ENCODE measurements at regions not wholly inside any gene's neighbourhood (a gene's known extent, or its start where the extent isn't known, plus 50 kb on each side); places are given as distances from the start of the nearest gene placed in this dataset.

GRCh38 chr9:129550199-129550839 lies 70.6 kb downstream of the C9orf50 start:
- CTCF ChIA-PET (ENCODE audit: partially characterized antibody), result interaction anchor here (1.7 to 2.6 kb wide), 4 partner anchors 10 to 67 kb away, joined by 4 to 8 read pairs (median 6); no protein-coding TSS in a partner anchor
- POLR2A ChIA-PET (ENCODE audit: partially characterized antibody), result interaction anchor here (0.8 to 2.1 kb wide), 4 partner anchors 9 to 397 kb away, joined by 3 to 6 read pairs (median 4); no protein-coding TSS in a partner anchor
- no peak overlapping the region for H2BK20ac ChIP-seq (ENCODE audit: low read length)
- no peak overlapping the region; a peak in 1 of 7 replicates for H3K9ac ChIP-seq (replicated peaks in 1 of 4; ENCODE audit: extremely low read depth in 1 of 4, low read depth in 3 of 4, low read length in 3 of 4)
- H3K14ac ChIP-seq (ENCODE audit: insufficient read length), result no peak overlapping the region
- no peak overlapping the region for H2BK5ac ChIP-seq (ENCODE audit: low read depth, low read length)
- H3K36me3 ChIP-seq (ENCODE audit: control insufficient read depth in 2 of 4, insufficient read depth in 4 of 4, low read length in 3 of 4), result no peaks in the 10 kb centered on the region
- H4K5ac ChIP-seq (ENCODE audit: insufficient read length, low read depth, low read length), result peak overlapping the region; percentile 26
- no peak overlapping the region for H2BK120ac ChIP-seq (replicated peaks; ENCODE audit: low read depth, low read length)
- no peaks in the 10 kb centered on the region for H3K79me2 ChIP-seq (ENCODE audit: control insufficient read depth in 1 of 2, insufficient read depth in 2 of 2, low read length in 2 of 2)
- peak overlapping the region; percentile 52 for H3K56ac ChIP-seq (replicated peaks; ENCODE audit: insufficient read length, low read depth, low read length)
- 2% methylated on average over 33 of the region's 51 CpGs; no CpG with 5 or more reads in 1 of the 2 experiments for WGBS, 2 experiments (ENCODE audit: extremely low coverage in 1 of 2, insufficient coverage in 1 of 2, insufficient read length in 1 of 2, insufficient replicate concordance in 2 of 2, low coverage in 1 of 2, low lambda C conversion rate in 2 of 2, missing lambda C conversion rate in 1 of 2)
- H2BK12ac ChIP-seq (ENCODE audit: low read depth, low read length), result peak overlapping the region; percentile 73; the same call in 1 of the 2 replicates
- peak overlapping the region; percentile 46; the same call in 1 of the 2 replicates for H2BK15ac ChIP-seq (ENCODE audit: low read length)
- H3K23ac ChIP-seq (ENCODE audit: insufficient read length), result no peak overlapping the region
- FAIRE-seq, result no peak
- peak overlapping the region; percentile 43 for H4K8ac ChIP-seq (ENCODE audit: extremely low read depth, insufficient read depth, low read length)
- H2AK5ac ChIP-seq (ENCODE audit: low read depth, low read length), result 0 out of 2 replicates have a peak overlapping the region, but pooled peaks have one; percentile 15
- peak overlapping the region; percentile 15 for H3K4ac ChIP-seq (replicated peaks; ENCODE audit: insufficient read length, low read depth, low read length)
- H3K4me1 ChIP-seq (replicated peaks in 1 of 4; ENCODE audit: control insufficient read depth in 3 of 4, insufficient read depth in 4 of 4, low read length in 3 of 4), result peaks cover 0 to 10% (median 3%) of the 10 kb centered on the region in 4 experiments; a peak in 4 of 7 replicates
- peak overlapping the region; percentile 41 to 64 (median 48) for H3K4me3 ChIP-seq (ENCODE audit: extremely low read depth in 1 of 4, insufficient read depth in 2 of 4, low read depth in 3 of 4, low read length in 4 of 4)
- peak in 1 of 2 experiments; percentile 69 for DNase-seq (ENCODE audit: low read depth in 1 of 2, low spot score in 2 of 2)
- no peak overlapping the region for H3K27ac ChIP-seq (ENCODE audit: low read depth, low read length)
- no peaks in the 10 kb centered on the region for H3K9me3 ChIP-seq (ENCODE audit: insufficient read depth in 2 of 2, low read depth in 1 of 2, low read length in 1 of 2)
- H3K23me2 ChIP-seq (ENCODE audit: low read depth, low read length), result peaks cover 2% of the 10 kb centered on the region; the same call in 1 of the 2 replicates
- peak overlapping the region; percentile 53; the same call in 1 of the 2 replicates for H3K18ac ChIP-seq (ENCODE audit: extremely low read depth, low read length)
- no peaks in the 10 kb centered on the region for H3K79me1 ChIP-seq (ENCODE audit: low read depth, low read length)
- peak overlapping the region; percentile 75 to 78 for H3K4me2 ChIP-seq (ENCODE audit: insufficient read depth in 1 of 2, low read depth in 2 of 2, low read length in 2 of 2)
- H2AFZ ChIP-seq (ENCODE audit: low read length), result no peak overlapping the region
- H4K91ac ChIP-seq (replicated peaks; ENCODE audit: insufficient read length, low read length), result no peak overlapping the region
- H4K20me1 ChIP-seq (replicated peaks in 1 of 2; ENCODE audit: control insufficient read depth in 1 of 2, insufficient read depth in 2 of 2, low read length in 2 of 2), result no peaks in the 10 kb centered on the region
- H3K27me3 ChIP-seq (replicated peaks in 1 of 4; ENCODE audit: control insufficient read depth in 3 of 4, extremely low read depth in 1 of 4, insufficient read depth in 3 of 4, low read length in 3 of 4), result peaks cover 2 to 29% (median 18%) of the 10 kb centered on the region in 4 experiments
- TF ChIP-seq EZH2 (IDR thresholded peaks at IDR 0.05; ENCODE audit: low read depth, low read length, severe bottlenecking), result peak; percentile 38
- no peak for TF ChIP-seq NANOG (IDR thresholded peaks at IDR 0.05; ENCODE audit: insufficient read depth, low read depth, low read length, poor library complexity, severe bottlenecking)
- peak; percentile 48 for TF ChIP-seq ASH2L (IDR thresholded peaks at IDR 0.05; ENCODE audit: low read length)
- peak; percentile 61; the same call in 1 of the 2 replicates for TF ChIP-seq SUZ12 (IDR thresholded peaks at IDR 0.05; ENCODE audit: low read length)
